HepG2 (cell line): ENCODE measurements at regions not wholly inside any gene's neighbourhood (a gene's known extent, or its start where the extent isn't known, plus 50 kb on each side); places are given as distances from the start of the nearest gene placed in this dataset.

Experiments
- PHB2 ChIP-seq: fragments of 450-650 bp; IDR thresholded peaks from 2 replicates; pipeline ENCODE4 v1.6.1; 2018; ENCODE audit not compliant: partially characterized antibody
- ZNF121 ChIP-seq: sonication (generic); formaldehyde crosslinking; IDR thresholded peaks from 2 replicates; pipeline ENCODE4 v1.5.0; 2020; ENCODE audit warnings: mild to moderate bottlenecking, missing genetic modification reagents
- ZNF230 ChIP-seq: sonication (generic); formaldehyde crosslinking; IDR thresholded peaks from 2 replicates; pipeline ENCODE4 v1.4.0; 2020; ENCODE audit warnings: mild to moderate bottlenecking, missing genetic modification reagents
- ZNF781 ChIP-seq: sonication (generic); formaldehyde crosslinking; IDR thresholded peaks from 2 replicates; pipeline ENCODE4 v1.5.1; 2020; ENCODE audit warnings: borderline replicate concordance, mild to moderate bottlenecking, missing genetic modification reagents; ENCODE audit errors: not compliant biosample characterization
- TF ChIP-seq, protein P1 (sequence below): sonication (generic); formaldehyde crosslinking; IDR thresholded peaks from 2 replicates; pipeline ENCODE4 v1.5.0; 2020; ENCODE audit warnings: missing genetic modification reagents

DNA sequence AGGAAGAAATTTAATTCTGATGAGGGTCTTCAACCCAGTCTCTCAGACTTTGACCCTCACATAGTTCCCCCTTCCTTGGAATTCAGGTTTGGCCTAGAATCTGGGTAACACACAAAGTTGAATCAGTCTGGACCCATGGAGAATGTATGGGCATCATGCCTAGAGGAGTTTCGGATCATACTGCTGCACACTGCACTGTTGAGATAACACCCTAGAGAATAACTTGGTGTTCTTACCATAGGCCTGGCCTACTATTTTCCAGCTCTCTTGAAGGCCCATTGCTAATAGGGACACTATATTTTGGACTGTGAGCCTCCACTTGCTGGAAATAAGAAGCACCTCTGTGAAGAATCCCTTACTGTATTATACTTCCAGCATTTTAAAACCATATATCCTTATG, 413.5 kb downstream of the PLK2 start:
- no peak for TF ChIP-seq ZNF121 (CRISPR knock-in tag)
- TF ChIP-seq, protein P1, sequence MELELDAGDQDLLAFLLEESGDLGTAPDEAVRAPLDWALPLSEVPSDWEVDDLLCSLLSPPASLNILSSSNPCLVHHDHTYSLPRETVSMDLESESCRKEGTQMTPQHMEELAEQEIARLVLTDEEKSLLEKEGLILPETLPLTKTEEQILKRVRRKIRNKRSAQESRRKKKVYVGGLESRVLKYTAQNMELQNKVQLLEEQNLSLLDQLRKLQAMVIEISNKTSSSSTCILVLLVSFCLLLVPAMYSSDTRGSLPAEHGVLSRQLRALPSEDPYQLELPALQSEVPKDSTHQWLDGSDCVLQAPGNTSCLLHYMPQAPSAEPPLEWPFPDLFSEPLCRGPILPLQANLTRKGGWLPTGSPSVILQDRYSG (CRISPR knock-in tag): no peak
- TF ChIP-seq PHB2: no peak
- TF ChIP-seq ZNF230 (CRISPR knock-in tag): no peak
- no peak for TF ChIP-seq ZNF781 (CRISPR knock-in tag)
